Keratinocyte (primary cell): ENCODE measurements at regions not wholly inside any gene's neighbourhood (a gene's known extent, or its start where the extent isn't known, plus 50 kb on each side); places are given as distances from the start of the nearest gene placed in this dataset.
"Not testable (repeated sequence)": the region's sequence is repeated elsewhere in the genome, so short reads cannot be mapped to it uniquely, and the experiment has no call there.

Experiments used
- DNase-seq: peaks from one replicate; pipeline ENCODE4 v3.0.0-alpha.2; 2011; ENCODE audit warnings: low read depth, missing footprints, low spot score
- FAIRE-seq: peaks from 2 replicates; lab custom pipeline; 2011; peaks lifted over from hg19 to GRCh38; lab: Jason Lieb, UNC
- H2AFZ ChIP-seq: 2 replicates; pipeline ENCODE4 v1.6.0; 2012; ENCODE audit warnings: low read length, control low read depth, inconsistent platforms; ENCODE audit not compliant: control insufficient read depth
- H3K27ac ChIP-seq: 2 replicates; pipeline ENCODE4 v1.5.1; 2011; ENCODE audit warnings: low read length; ENCODE audit not compliant: control insufficient read depth, insufficient read depth
- H3K27me3 ChIP-seq: 3 replicates; pipeline ENCODE4 v1.6.0; 2011; ENCODE audit warnings: low read length; ENCODE audit not compliant: control insufficient read depth, insufficient read depth; ENCODE audit errors: extremely low read depth
- H3K36me3 ChIP-seq, 2 experiments: 2 replicates in 1 of 2; 3 replicates in 1 of 2; pipeline ENCODE4 v1.5.1; 2011; ENCODE audit warnings: low read length in 2 of 2, mild to moderate bottlenecking in 1 of 2; ENCODE audit not compliant: control insufficient read depth in 2 of 2, insufficient read depth in 2 of 2; ENCODE audit errors: extremely low read depth in 1 of 2
- H3K4me1 ChIP-seq: 3 replicates; pipeline ENCODE4 v1.5.1; 2011; ENCODE audit warnings: low read length; ENCODE audit not compliant: control insufficient read depth, insufficient read depth; ENCODE audit errors: extremely low read depth
- H3K4me2 ChIP-seq: 3 replicates; pipeline ENCODE4 v1.6.0; 2011; ENCODE audit warnings: low read depth, low read length; ENCODE audit not compliant: control insufficient read depth, insufficient read depth; ENCODE audit errors: extremely low read depth
- H3K4me3 ChIP-seq, 3 experiments: fragments of 200-600 bp in 1 of 3; sonication (generic) in 1 of 3; 2 replicates in 2 of 3; 3 replicates in 1 of 3; pipeline ENCODE4 v1.5.1; 2011 to 2016; ENCODE audit warnings: low read length in 3 of 3, mild to moderate bottlenecking in 3 of 3, control low read depth in 2 of 3, inconsistent platforms in 1 of 3, low read depth in 1 of 3, mixed read lengths in 1 of 3, mixed run types in 1 of 3, moderate library complexity in 1 of 3; ENCODE audit not compliant: control insufficient read depth in 2 of 3, insufficient read depth in 2 of 3; ENCODE audit errors: extremely low read depth in 1 of 3
- H3K79me2 ChIP-seq: 2 replicates; pipeline ENCODE4 v1.6.0; 2012; ENCODE audit warnings: low read length; ENCODE audit not compliant: control insufficient read depth, insufficient read depth
- H3K9ac ChIP-seq: 3 replicates; pipeline ENCODE4 v1.6.0; 2011; ENCODE audit warnings: low read length; ENCODE audit not compliant: control insufficient read depth, insufficient read depth; ENCODE audit errors: extremely low read depth
- H3K9me1 ChIP-seq: 3 replicates; pipeline ENCODE4 v1.6.0; 2011; ENCODE audit warnings: low read length; ENCODE audit not compliant: control insufficient read depth, insufficient read depth; ENCODE audit errors: extremely low read depth
- H3K9me3 ChIP-seq: 2 replicates; pipeline ENCODE4 v1.5.1; 2012; ENCODE audit warnings: low read depth, low read length; ENCODE audit not compliant: control insufficient read depth
- H4K20me1 ChIP-seq: 3 replicates; pipeline ENCODE4 v1.6.0; 2011; ENCODE audit warnings: low read length; ENCODE audit not compliant: control insufficient read depth, insufficient read depth; ENCODE audit errors: extremely low read depth
- CTCF ChIP-seq, 3 experiments: IDR thresholded peaks in 1 of 3; conservative IDR thresholded peaks in 1 of 3; optimal IDR thresholded peaks in 1 of 3; 2 replicates in 2 of 3; 3 replicates in 1 of 3; pipeline versions ENCODE3 to v1.5.1; 2011; ENCODE audit warnings: low read length in 3 of 3, mild to moderate bottlenecking in 3 of 3, moderate library complexity in 2 of 3, control low read depth in 1 of 3, inconsistent platforms in 1 of 3; ENCODE audit not compliant: insufficient read depth in 2 of 3; ENCODE audit errors: extremely low read depth in 1 of 3
- EZH2 ChIP-seq: IDR thresholded peaks from one replicate; pipeline ENCODE4 v1.6.1; 2012; ENCODE audit warnings: inconsistent platforms, mild to moderate bottlenecking, low read length, moderate library complexity
- dilution Hi-C: fragments of 300-500 bp; cut with MboI; formaldehyde crosslinking; loops from one replicate; pipeline ENCODE4 v1.7.0; 2020; ENCODE audit warnings: low sequenced_read_pairs; ENCODE audit not compliant: extremely low pct_ligation_motif_present

GRCh38 chr6:19723545-19723944, 113.6 kb upstream of the ID4 start:
- Histone ChIP-seq H3K27me3 (peaks cover 7% of the 10 kb centered on the region), H3K9ac (no peak overlapping the region), H3K36me3 (no peaks in the 10 kb centered on the region), H3K79me2 (no peaks in the 10 kb centered on the region), H3K4me1 (no peaks in the 10 kb centered on the region), H3K9me3 (no peaks in the 10 kb centered on the region), H3K9me1 (no peaks in the 10 kb centered on the region), H3K4me2 (no peak overlapping the region), H4K20me1 (no peaks in the 10 kb centered on the region), H3K27ac (no peak overlapping the region), H2AFZ (no peak overlapping the region), H3K4me3 (no peak overlapping the region)
- dilution Hi-C loops = no loop called here
- TF ChIP-seq EZH2 = no peak
- TF ChIP-seq CTCF (optimal IDR thresholded peaks at IDR 0.05 in 1 of 3, IDR thresholded peaks at IDR 0.05 in 1 of 3, conservative IDR thresholded peaks at IDR 0.05 in 1 of 3; ENCODE audit: extremely low read depth in 1 of 3, insufficient read depth in 2 of 3, low read length in 3 of 3) = no peak
- FAIRE-seq = no peak
- DNase-seq = no peak

- H3K4me3 ChIP-seq, H2AFZ ChIP-seq, H3K27ac ChIP-seq, H3K36me3 ChIP-seq, H3K9me3 ChIP-seq, dilution Hi-C loops, H3K27me3 ChIP-seq, DNase-seq, H3K4me2 ChIP-seq, H4K20me1 ChIP-seq, FAIRE-seq, H3K9ac ChIP-seq, H3K4me1 ChIP-seq, H3K9me1 ChIP-seq, H3K79me2 ChIP-seq: not testable (repeated sequence)
Observed at GRCh38 chr6:19725436-19725835, 111.7 kb upstream of the ID4 start.

GRCh38 chr6:19731282-19731681, 105.9 kb upstream of the ID4 start:
- dilution Hi-C loops = no loop called here
- no peak overlapping the region for H3K4me2 ChIP-seq
- no peaks in the 10 kb centered on the region for H3K4me1 ChIP-seq
- no peak for DNase-seq
- H3K36me3 ChIP-seq = no peaks in the 10 kb centered on the region
- no peaks in the 10 kb centered on the region for H3K79me2 ChIP-seq
- FAIRE-seq = peak; percentile 43
- no peaks in the 10 kb centered on the region for H3K9me1 ChIP-seq
- H3K9ac ChIP-seq = no peak overlapping the region
- TF ChIP-seq EZH2 = no peak
- no peaks in the 10 kb centered on the region for H3K27me3 ChIP-seq
- H3K27ac ChIP-seq = no peak overlapping the region
- no peak overlapping the region for H3K4me3 ChIP-seq
- no peaks in the 10 kb centered on the region for H3K9me3 ChIP-seq
- no peak overlapping the region for H2AFZ ChIP-seq
- H4K20me1 ChIP-seq = no peaks in the 10 kb centered on the region
